H9 (cell line): ENCODE measurements at regions not wholly inside any gene's neighbourhood (a gene's known extent, or its start where the extent isn't known, plus 50 kb on each side); places are given as distances from the start of the nearest gene placed in this dataset.

Experiments
- DNase-seq: peaks from one replicate; pipeline ENCODE4 v3.0.0-alpha.2; 2017
- H2AFZ ChIP-seq: one replicate; pipeline ENCODE4 v1.6.1; 2013; ENCODE audit warnings: mild to moderate bottlenecking, low read length, control low read depth, moderate library complexity
- H2AK5ac ChIP-seq: 2 replicates; pipeline ENCODE4 v1.6.1; 2013; ENCODE audit warnings: low read length, control low read depth, mixed read lengths; ENCODE audit not compliant: insufficient read length
- H2BK120ac ChIP-seq: one replicate; pipeline ENCODE4 v1.6.1; 2013; ENCODE audit warnings: low read depth, mild to moderate bottlenecking, low read length, control low read depth, inconsistent platforms; ENCODE audit not compliant: poor library complexity, severe bottlenecking
- H2BK12ac ChIP-seq: 2 replicates; pipeline ENCODE4 v1.6.1; 2013; ENCODE audit warnings: low read length, control low read depth, mixed read lengths, low read depth; ENCODE audit not compliant: insufficient read length
- H2BK15ac ChIP-seq: 2 replicates; pipeline ENCODE4 v1.6.1; 2013; ENCODE audit warnings: low read depth, low read length, control low read depth
- H2BK20ac ChIP-seq: one replicate; pipeline ENCODE4 v1.6.1; 2013; ENCODE audit warnings: low read depth, mild to moderate bottlenecking, low read length, control low read depth, inconsistent platforms; ENCODE audit not compliant: poor library complexity, severe bottlenecking
- H2BK5ac ChIP-seq: 2 replicates; pipeline ENCODE4 v1.6.1; 2013; ENCODE audit warnings: low read length, control low read depth, mixed read lengths; ENCODE audit not compliant: insufficient read length
- H3K14ac ChIP-seq: 2 replicates; pipeline ENCODE4 v1.6.1; 2013; ENCODE audit warnings: low read length, control low read depth; ENCODE audit not compliant: insufficient read depth
- H3K18ac ChIP-seq: 2 replicates; pipeline ENCODE4 v1.6.1; 2013; ENCODE audit warnings: low read depth, mild to moderate bottlenecking, mixed read lengths, low read length, control low read depth; ENCODE audit not compliant: insufficient read length
- H3K23ac ChIP-seq: 2 replicates; pipeline ENCODE4 v1.6.1; 2013; ENCODE audit warnings: low read length, control low read depth, mixed read lengths, low read depth; ENCODE audit not compliant: insufficient read length
- H3K23me2 ChIP-seq: 2 replicates; pipeline ENCODE4 v1.6.1; 2013; ENCODE audit warnings: low read depth, mild to moderate bottlenecking, mixed read lengths, low read length, control low read depth; ENCODE audit not compliant: insufficient read length, poor library complexity, severe bottlenecking
- H3K27ac ChIP-seq: 2 replicates; pipeline ENCODE4 v1.5.1; 2013; ENCODE audit warnings: low read length, control low read depth, mixed read lengths, low read depth; ENCODE audit not compliant: insufficient read length
- H3K27me3 ChIP-seq: 2 replicates; pipeline ENCODE4 v1.6.1; 2013; ENCODE audit warnings: low read length, control low read depth, inconsistent platforms; ENCODE audit not compliant: insufficient read depth
- H3K4ac ChIP-seq: 2 replicates; pipeline ENCODE4 v1.6.1; 2013; ENCODE audit warnings: low read depth, mild to moderate bottlenecking, control low read depth, inconsistent platforms, low read length, moderate library complexity
- H3K4me1 ChIP-seq: 2 replicates; pipeline ENCODE4 v1.6.1; 2013; ENCODE audit warnings: low read length, control low read depth, inconsistent platforms; ENCODE audit not compliant: insufficient read depth
- H3K4me2 ChIP-seq: 2 replicates; pipeline ENCODE4 v1.6.1; 2013; ENCODE audit warnings: low read length, control low read depth, mixed read lengths; ENCODE audit not compliant: insufficient read length, insufficient read depth
- H3K56ac ChIP-seq: 2 replicates; pipeline ENCODE4 v1.6.1; 2013; ENCODE audit warnings: low read depth, mild to moderate bottlenecking, mixed read lengths, low read length, control low read depth; ENCODE audit not compliant: insufficient read length
- H3K79me1 ChIP-seq: 2 replicates; pipeline ENCODE4 v1.6.1; 2013; ENCODE audit warnings: low read depth, mild to moderate bottlenecking, moderate library complexity, low read length, control low read depth, inconsistent platforms; ENCODE audit not compliant: insufficient read depth, poor library complexity, severe bottlenecking
- H3K79me2 ChIP-seq: 2 replicates; pipeline ENCODE4 v1.6.1; 2013; ENCODE audit warnings: low read length, control low read depth, inconsistent platforms; ENCODE audit not compliant: insufficient read depth
- H3K9ac ChIP-seq: 2 replicates; pipeline ENCODE4 v1.6.1; 2013; ENCODE audit warnings: low read length, control low read depth, mixed read lengths; ENCODE audit not compliant: insufficient read length; ENCODE audit errors: extremely low read depth
- H3K9me3 ChIP-seq: one replicate; pipeline ENCODE4 v1.6.1; 2013; ENCODE audit warnings: low read depth, low read length, inconsistent platforms; ENCODE audit not compliant: control insufficient read depth
- H3T11ph ChIP-seq: one replicate; pipeline ENCODE4 v1.6.1; 2013; ENCODE audit warnings: mild to moderate bottlenecking, low read length, control low read depth, inconsistent platforms
- H4K20me1 ChIP-seq: one replicate; pipeline ENCODE4 v1.6.1; 2013; ENCODE audit not compliant: control insufficient read depth, insufficient read length, insufficient read depth
- H4K5ac ChIP-seq: 2 replicates; pipeline ENCODE4 v1.6.1; 2013; ENCODE audit warnings: low read depth, mild to moderate bottlenecking, mixed read lengths, low read length, control low read depth; ENCODE audit not compliant: insufficient read length
- H4K8ac ChIP-seq: replicated peaks from 2 replicates; pipeline ENCODE4 v1.6.1; 2013; ENCODE audit warnings: low read length, control low read depth, mixed read lengths, low read depth; ENCODE audit not compliant: insufficient read length
- H4K91ac ChIP-seq: 2 replicates; pipeline ENCODE4 v1.6.1; 2013; ENCODE audit warnings: low read depth, mild to moderate bottlenecking, moderate library complexity, mixed read lengths, low read length, control low read depth; ENCODE audit not compliant: insufficient read length
- H3K27ac Mint-ChIP-seq, 3 experiments: 2 replicates in 2 of 3; 3 replicates in 1 of 3; pipeline ENCODE4 v1.8.0; 2020 to 2021; ENCODE audit warnings: mixed read lengths in 3 of 3, mild to moderate bottlenecking in 1 of 3, moderate library complexity in 1 of 3
- H3K27me3 Mint-ChIP-seq: 2 replicates; pipeline ENCODE4 v1.8.0; 2021; ENCODE audit warnings: low read depth, mild to moderate bottlenecking, moderate library complexity, mixed read lengths
- H3K36me3 Mint-ChIP-seq, 3 experiments: 2 replicates in 2 of 3; 3 replicates in 1 of 3; pipeline ENCODE4 v1.8.0; 2020 to 2021; ENCODE audit warnings: low read depth in 3 of 3, mixed read lengths in 3 of 3; ENCODE audit not compliant: insufficient read depth in 1 of 3
- H3K4me1 Mint-ChIP-seq, 2 experiments: 2 replicates each; pipeline ENCODE4 v1.8.0; 2020; ENCODE audit warnings: mixed read lengths in 2 of 2
- H3K4me3 Mint-ChIP-seq, 2 experiments: 2 replicates in 1 of 2; 3 replicates in 1 of 2; pipeline ENCODE4 v1.8.0; 2020 to 2021; ENCODE audit warnings: mild to moderate bottlenecking in 2 of 2, mixed read lengths in 2 of 2, moderate library complexity in 1 of 2
- H3K9me3 Mint-ChIP-seq, 2 experiments: 2 replicates in 1 of 2; 3 replicates in 1 of 2; pipeline ENCODE4 v1.8.0; 2020; ENCODE audit warnings: mild to moderate bottlenecking in 2 of 2, mixed read lengths in 2 of 2, moderate library complexity in 1 of 2
- WGBS: extraction: QIAGEN DNeasy Blood & Tissue Kit; methylation state at CpG from one replicate; pipeline ENCODE4 v1.1.7; 2013; ENCODE audit warnings: missing lambda C conversion rate, low lambda C conversion rate, mixed read lengths; ENCODE audit not compliant: insufficient read length; ENCODE audit errors: extremely low coverage; 5-methylcytosine and 5-hydroxymethylcytosine counted together
- TF ChIP-seq, protein P1 (sequence below): fragments of 200-600 bp; sonication (generic); conservative IDR thresholded peaks from 3 replicates; pipeline ENCODE4 v1.8.0; 2021; ENCODE audit warnings: antibody characterized with exemption, mild to moderate bottlenecking

DNA sequence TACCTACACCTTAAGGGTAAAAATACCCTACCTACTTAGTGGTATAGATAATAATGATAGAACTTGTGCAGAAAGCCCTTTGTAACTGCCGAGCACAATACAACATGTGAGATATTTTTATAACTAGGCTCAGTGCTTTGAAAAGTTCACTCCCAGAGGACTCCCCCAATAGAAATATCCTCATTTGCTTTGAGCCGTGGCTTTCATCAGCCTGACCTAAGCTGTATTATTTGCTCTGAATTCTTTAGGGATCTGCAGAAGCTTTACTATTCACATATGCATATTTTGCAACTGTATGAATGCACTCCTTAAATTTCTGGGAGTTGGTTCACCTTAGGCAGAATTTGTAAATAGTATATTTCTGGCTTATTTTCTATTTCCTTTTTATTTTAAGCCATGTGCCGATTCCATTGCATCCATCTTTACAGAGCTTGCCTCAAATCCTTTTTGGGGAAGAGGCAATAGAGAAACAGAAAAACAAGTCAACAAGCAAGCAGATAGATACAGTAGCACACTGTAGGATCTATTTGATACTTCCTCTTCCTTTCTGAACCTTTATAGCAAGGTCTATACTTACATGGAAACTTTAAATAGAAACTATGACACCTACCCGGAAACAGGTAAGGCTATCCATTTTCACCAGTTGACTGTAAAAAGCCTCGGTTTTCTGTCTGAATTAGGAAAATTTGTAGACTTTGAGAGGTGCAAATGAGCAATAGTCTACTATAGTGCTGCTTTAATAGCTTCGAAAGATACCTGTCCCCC is 242.5 kb upstream of the VCX3A start:
- no peak overlapping the region for H3K56ac ChIP-seq
- TF ChIP-seq, protein P1, sequence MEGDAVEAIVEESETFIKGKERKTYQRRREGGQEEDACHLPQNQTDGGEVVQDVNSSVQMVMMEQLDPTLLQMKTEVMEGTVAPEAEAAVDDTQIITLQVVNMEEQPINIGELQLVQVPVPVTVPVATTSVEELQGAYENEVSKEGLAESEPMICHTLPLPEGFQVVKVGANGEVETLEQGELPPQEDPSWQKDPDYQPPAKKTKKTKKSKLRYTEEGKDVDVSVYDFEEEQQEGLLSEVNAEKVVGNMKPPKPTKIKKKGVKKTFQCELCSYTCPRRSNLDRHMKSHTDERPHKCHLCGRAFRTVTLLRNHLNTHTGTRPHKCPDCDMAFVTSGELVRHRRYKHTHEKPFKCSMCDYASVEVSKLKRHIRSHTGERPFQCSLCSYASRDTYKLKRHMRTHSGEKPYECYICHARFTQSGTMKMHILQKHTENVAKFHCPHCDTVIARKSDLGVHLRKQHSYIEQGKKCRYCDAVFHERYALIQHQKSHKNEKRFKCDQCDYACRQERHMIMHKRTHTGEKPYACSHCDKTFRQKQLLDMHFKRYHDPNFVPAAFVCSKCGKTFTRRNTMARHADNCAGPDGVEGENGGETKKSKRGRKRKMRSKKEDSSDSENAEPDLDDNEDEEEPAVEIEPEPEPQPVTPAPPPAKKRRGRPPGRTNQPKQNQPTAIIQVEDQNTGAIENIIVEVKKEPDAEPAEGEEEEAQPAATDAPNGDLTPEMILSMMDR, result no peak
- H4K20me1 ChIP-seq, result no peaks in the 10 kb centered on the region
- H2AK5ac ChIP-seq, result no peak overlapping the region
- H3K9ac ChIP-seq, result no peak overlapping the region
- peaks cover 7% of the 10 kb centered on the region; the same call in 1 of the 2 replicates for H3K4me1 ChIP-seq
- no peaks in the 10 kb centered on the region for H3K9me3 ChIP-seq
- H3K27ac Mint-ChIP-seq, result peak overlapping the region in 2 of 3 experiments; percentile 96 to 97; a peak in 4 of 7 replicates
- no peak overlapping the region for H4K8ac ChIP-seq
- peaks cover 31 to 34% of the 10 kb centered on the region in 2 experiments for H3K4me1 Mint-ChIP-seq
- no peak overlapping the region for H2BK20ac ChIP-seq
- H4K91ac ChIP-seq, result no peak overlapping the region
- H3K79me2 ChIP-seq, result no peaks in the 10 kb centered on the region
- DNase-seq, result no peak
- H3K4ac ChIP-seq, result no peak overlapping the region
- no peak overlapping the region for H2BK15ac ChIP-seq
- no peak overlapping the region for H3K23ac ChIP-seq
- H3K4me2 ChIP-seq, result no peak overlapping the region
- H2BK120ac ChIP-seq, result no peak overlapping the region
- H3K4me3 Mint-ChIP-seq, result no peak overlapping the region
- H3K27me3 Mint-ChIP-seq, result no peaks in the 10 kb centered on the region
- no peak overlapping the region for H4K5ac ChIP-seq
- peaks cover 0 to 8% of the 10 kb centered on the region in 2 experiments; a peak in 4 of 5 replicates for H3K9me3 Mint-ChIP-seq
- H2BK12ac ChIP-seq, result no peak overlapping the region
- H3K23me2 ChIP-seq, result peaks cover 3% of the 10 kb centered on the region
- H3K27me3 ChIP-seq, result no peaks in the 10 kb centered on the region
- no peak overlapping the region for H2AFZ ChIP-seq
- no peak overlapping the region for H3K27ac ChIP-seq
- peaks cover 0 to 8% (median 5%) of the 10 kb centered on the region in 3 experiments; a peak in 3 of 7 replicates for H3K36me3 Mint-ChIP-seq
- WGBS, result no CpG with 5 or more reads among the region's 6 CpGs
- H2BK5ac ChIP-seq, result no peak overlapping the region
- no peak overlapping the region for H3T11ph ChIP-seq
- no peak overlapping the region for H3K18ac ChIP-seq
- no peak overlapping the region for H3K14ac ChIP-seq
- H3K79me1 ChIP-seq, result no peaks in the 10 kb centered on the region
